ENCODE measurements at regions not wholly inside any gene's neighbourhood (a gene's known extent, or its start where the extent isn't known, plus 50 kb on each side); places are given as distances from the start of the nearest gene placed in this dataset.

DNA sequence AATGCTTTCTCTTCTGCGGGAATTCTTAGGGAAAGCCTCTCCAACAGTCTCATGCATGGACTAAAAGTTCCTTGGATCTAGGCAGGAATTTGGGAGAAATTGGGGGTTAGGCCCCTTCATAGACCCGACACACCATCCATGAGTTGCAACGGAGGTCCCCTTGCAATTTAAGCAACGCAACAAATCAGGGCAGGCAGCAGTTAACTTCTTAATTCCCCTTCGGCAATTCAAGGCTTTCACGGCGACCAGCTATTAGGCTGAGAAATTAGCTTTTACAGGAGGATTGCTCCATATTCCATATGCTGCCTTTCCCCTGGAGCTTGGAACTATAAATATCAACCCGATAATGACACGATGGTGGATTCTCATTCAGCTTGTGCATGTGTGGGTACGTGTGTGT is 241.0 kb downstream of the SHOX start (continued):
- TF ChIP-seq, protein P1, sequence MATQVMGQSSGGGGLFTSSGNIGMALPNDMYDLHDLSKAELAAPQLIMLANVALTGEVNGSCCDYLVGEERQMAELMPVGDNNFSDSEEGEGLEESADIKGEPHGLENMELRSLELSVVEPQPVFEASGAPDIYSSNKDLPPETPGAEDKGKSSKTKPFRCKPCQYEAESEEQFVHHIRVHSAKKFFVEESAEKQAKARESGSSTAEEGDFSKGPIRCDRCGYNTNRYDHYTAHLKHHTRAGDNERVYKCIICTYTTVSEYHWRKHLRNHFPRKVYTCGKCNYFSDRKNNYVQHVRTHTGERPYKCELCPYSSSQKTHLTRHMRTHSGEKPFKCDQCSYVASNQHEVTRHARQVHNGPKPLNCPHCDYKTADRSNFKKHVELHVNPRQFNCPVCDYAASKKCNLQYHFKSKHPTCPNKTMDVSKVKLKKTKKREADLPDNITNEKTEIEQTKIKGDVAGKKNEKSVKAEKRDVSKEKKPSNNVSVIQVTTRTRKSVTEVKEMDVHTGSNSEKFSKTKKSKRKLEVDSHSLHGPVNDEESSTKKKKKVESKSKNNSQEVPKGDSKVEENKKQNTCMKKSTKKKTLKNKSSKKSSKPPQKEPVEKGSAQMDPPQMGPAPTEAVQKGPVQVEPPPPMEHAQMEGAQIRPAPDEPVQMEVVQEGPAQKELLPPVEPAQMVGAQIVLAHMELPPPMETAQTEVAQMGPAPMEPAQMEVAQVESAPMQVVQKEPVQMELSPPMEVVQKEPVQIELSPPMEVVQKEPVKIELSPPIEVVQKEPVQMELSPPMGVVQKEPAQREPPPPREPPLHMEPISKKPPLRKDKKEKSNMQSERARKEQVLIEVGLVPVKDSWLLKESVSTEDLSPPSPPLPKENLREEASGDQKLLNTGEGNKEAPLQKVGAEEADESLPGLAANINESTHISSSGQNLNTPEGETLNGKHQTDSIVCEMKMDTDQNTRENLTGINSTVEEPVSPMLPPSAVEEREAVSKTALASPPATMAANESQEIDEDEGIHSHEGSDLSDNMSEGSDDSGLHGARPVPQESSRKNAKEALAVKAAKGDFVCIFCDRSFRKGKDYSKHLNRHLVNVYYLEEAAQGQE (IDR thresholded peaks at IDR 0.05; ENCODE audit: unreplicated experiment) = no peak
- TF ChIP-seq POLR2AphosphoS5 (IDR thresholded peaks at IDR 0.05; ENCODE audit: low read depth) (no peak), ZNF331 (CRISPR knock-in tag; IDR thresholded peaks at IDR 0.05; ENCODE audit: low read depth) (no peak)

- peaks cover 59% of the 10 kb centered on the region; the same call in 2 of the 3 replicates for H3K9me3 Mint-ChIP-seq
- no peak for ATAC-seq
- H3K4me3 ChIP-seq = no peak overlapping the region
- peaks cover 24% of the 10 kb centered on the region for H3F3A ChIP-seq (replicated peaks; ENCODE audit: low read depth)
- H4K20me1 ChIP-seq (replicated peaks; ENCODE audit: insufficient read depth) = no peaks in the 10 kb centered on the region
- no peaks in the 10 kb centered on the region for H3K9me2 ChIP-seq (ENCODE audit: insufficient read depth)
- no peak overlapping the region for H3K27ac Mint-ChIP-seq
- H3K27ac ChIP-seq (ENCODE audit: low read depth) = no peak overlapping the region
- H2AFZ ChIP-seq = peak overlapping the region; percentile 74
- no peaks in the 10 kb centered on the region for H3K79me2 ChIP-seq (replicated peaks; ENCODE audit: insufficient read depth)
- H3K4me3 Mint-ChIP-seq = no peak overlapping the region
- no peaks in the 10 kb centered on the region for H3K36me3 ChIP-seq (ENCODE audit: insufficient read depth)
- DNase-seq (ENCODE audit: low spot score) = no peak
- peaks cover 5% of the 10 kb centered on the region; the same call in 1 of the 2 replicates for H3K4me1 ChIP-seq (ENCODE audit: insufficient read depth)
- no peaks in the 10 kb centered on the region for H3K4me1 Mint-ChIP-seq
- no peak overlapping the region for H3K4me2 ChIP-seq
- peaks cover 42% of the 10 kb centered on the region for H3K36me3 Mint-ChIP-seq (ENCODE audit: low read depth)
- H3K27me3 ChIP-seq (ENCODE audit: insufficient read depth) = no peaks in the 10 kb centered on the region
- peaks cover 3% of the 10 kb centered on the region for H3K27me3 Mint-ChIP-seq (ENCODE audit: insufficient read depth, low read depth, poor library complexity)
- TF ChIP-seq POLR2AphosphoS5 (IDR thresholded peaks at IDR 0.05; ENCODE audit: low read depth) (no peak), CREB1 (CRISPR knock-in tag; IDR thresholded peaks at IDR 0.05; ENCODE audit: low read depth) (no peak), ZNF114 (CRISPR knock-in tag; IDR thresholded peaks at IDR 0.05) (no peak), EZH2 (IDR thresholded peaks at IDR 0.05; ENCODE audit: low read depth, unreplicated experiment) (no peak), NANOG (IDR thresholded peaks at IDR 0.05; ENCODE audit: borderline replicate concordance) (no peak), STAT1 (IDR thresholded peaks at IDR 0.05; ENCODE audit: unreplicated experiment) (no peak), ZNF462 (CRISPR knock-in tag; IDR thresholded peaks at IDR 0.05) (no peak)
- TF ChIP-seq, protein P1 (IDR thresholded peaks at IDR 0.05; ENCODE audit: unreplicated experiment) = no peak
- TF ChIP-seq, protein P2, sequence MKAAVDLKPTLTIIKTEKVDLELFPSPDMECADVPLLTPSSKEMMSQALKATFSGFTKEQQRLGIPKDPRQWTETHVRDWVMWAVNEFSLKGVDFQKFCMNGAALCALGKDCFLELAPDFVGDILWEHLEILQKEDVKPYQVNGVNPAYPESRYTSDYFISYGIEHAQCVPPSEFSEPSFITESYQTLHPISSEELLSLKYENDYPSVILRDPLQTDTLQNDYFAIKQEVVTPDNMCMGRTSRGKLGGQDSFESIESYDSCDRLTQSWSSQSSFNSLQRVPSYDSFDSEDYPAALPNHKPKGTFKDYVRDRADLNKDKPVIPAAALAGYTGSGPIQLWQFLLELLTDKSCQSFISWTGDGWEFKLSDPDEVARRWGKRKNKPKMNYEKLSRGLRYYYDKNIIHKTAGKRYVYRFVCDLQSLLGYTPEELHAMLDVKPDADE (IDR thresholded peaks at IDR 0.05) = no peak
Observed at GRCh38 chrX:867966-868647, 237.5 kb downstream of the SHOX start.

Data from GM23338 (cell line).